Transverse colon (tissue), 3 donors: ENCODE measurements at regions not wholly inside any gene's neighbourhood (a gene's known extent, or its start where the extent isn't known, plus 50 kb on each side); places are given as distances from the start of the nearest gene placed in this dataset.

Source experiments
- EP300 ChIP-seq: sonication (generic); formaldehyde crosslinking; IDR thresholded peaks from one replicate; pipeline ENCODE4 v1.6.1; 2017; ENCODE audit warnings: antibody characterized with exemption, low read depth
- POLR2A ChIP-seq: fragments of 450-650 bp; IDR thresholded peaks from one replicate; pipeline ENCODE4 v1.6.1; 2016; ENCODE audit warnings: antibody characterized with exemption, mild to moderate bottlenecking, moderate library complexity
- TF ChIP-seq, protein P1 (sequence below), 5 experiments: fragments of 200-600 bp in 3 of 5; fragments of 450-650 bp in 2 of 5; sonication (generic) in 3 of 5; IDR thresholded peaks; 1 replicate in 2 of 5; 2 replicates in 3 of 5; pipeline ENCODE4 v1.5.1; 2016 to 2017; ENCODE audit warnings: antibody characterized with exemption in 5 of 5, inconsistent platforms in 3 of 5, mild to moderate bottlenecking in 2 of 5, moderate library complexity in 1 of 5

- TF ChIP-seq EP300: no peak
- TF ChIP-seq, protein P1, sequence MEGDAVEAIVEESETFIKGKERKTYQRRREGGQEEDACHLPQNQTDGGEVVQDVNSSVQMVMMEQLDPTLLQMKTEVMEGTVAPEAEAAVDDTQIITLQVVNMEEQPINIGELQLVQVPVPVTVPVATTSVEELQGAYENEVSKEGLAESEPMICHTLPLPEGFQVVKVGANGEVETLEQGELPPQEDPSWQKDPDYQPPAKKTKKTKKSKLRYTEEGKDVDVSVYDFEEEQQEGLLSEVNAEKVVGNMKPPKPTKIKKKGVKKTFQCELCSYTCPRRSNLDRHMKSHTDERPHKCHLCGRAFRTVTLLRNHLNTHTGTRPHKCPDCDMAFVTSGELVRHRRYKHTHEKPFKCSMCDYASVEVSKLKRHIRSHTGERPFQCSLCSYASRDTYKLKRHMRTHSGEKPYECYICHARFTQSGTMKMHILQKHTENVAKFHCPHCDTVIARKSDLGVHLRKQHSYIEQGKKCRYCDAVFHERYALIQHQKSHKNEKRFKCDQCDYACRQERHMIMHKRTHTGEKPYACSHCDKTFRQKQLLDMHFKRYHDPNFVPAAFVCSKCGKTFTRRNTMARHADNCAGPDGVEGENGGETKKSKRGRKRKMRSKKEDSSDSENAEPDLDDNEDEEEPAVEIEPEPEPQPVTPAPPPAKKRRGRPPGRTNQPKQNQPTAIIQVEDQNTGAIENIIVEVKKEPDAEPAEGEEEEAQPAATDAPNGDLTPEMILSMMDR (IDR thresholded peaks at IDR 0.05): no peak
- TF ChIP-seq POLR2A: no peak
Measured at GRCh38 chr4:155506745-155507144, 130.0 kb upstream of the MAP9 start.
